ENCODE measurements at regions not wholly inside any gene's neighbourhood (a gene's known extent, or its start where the extent isn't known, plus 50 kb on each side); places are given as distances from the start of the nearest gene placed in this dataset.

DNA sequence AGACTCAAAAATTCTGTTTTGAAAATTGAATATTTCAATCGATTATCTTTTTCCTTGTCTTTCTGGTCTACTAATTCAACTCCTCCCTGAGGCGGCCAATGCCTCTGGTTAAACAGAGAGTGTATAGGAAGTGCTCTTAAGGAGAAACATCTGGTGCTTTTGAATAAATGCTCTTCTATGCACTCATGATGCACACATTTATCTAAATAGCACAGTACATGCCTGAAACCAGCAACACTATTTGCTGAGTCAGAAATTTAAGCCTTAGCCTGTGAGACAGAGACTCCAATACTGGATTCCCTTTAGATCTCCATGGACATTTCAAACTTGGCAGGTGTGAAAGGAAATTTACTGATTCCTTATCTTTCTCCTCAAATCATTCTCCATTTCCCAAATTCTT is 118.6 kb downstream of the SLIT2 start (continued):
- TF ChIP-seq, protein P1, sequence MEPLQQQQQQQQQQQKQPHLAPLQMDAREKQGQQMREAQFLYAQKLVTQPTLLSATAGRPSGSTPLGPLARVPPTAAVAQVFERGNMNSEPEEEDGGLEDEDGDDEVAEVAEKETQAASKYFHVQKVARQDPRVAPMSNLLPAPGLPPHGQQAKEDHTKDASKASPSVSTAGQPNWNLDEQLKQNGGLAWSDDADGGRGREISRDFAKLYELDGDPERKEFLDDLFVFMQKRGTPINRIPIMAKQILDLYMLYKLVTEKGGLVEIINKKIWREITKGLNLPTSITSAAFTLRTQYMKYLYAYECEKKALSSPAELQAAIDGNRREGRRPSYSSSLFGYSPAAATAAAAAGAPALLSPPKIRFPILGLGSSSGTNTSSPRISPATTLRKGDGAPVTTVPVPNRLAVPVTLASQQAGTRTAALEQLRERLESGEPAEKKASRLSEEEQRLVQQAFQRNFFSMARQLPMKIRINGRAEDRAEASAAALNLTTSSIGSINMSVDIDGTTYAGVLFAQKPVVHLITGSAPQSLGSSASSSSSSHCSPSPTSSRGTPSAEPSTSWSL (CRISPR knock-in tag; IDR thresholded peaks at IDR 0.05; ENCODE audit: borderline replicate concordance), result no peak
- no peak for TF ChIP-seq ZC3H4 (CRISPR knock-in tag; IDR thresholded peaks at IDR 0.05; ENCODE audit: borderline replicate concordance)
- TF ChIP-seq HDAC8 (tag; IDR thresholded peaks at IDR 0.05), result no peak
- no peak for TF ChIP-seq NFE2 (IDR thresholded peaks at IDR 0.05; ENCODE audit: low read depth)
- TF ChIP-seq PCBP2 (IDR thresholded peaks at IDR 0.05; ENCODE audit: low read depth, low read length, poor library complexity, severe bottlenecking), result no peak
- peak; percentile 35; the same call in 1 of the 2 replicates for TF ChIP-seq ZNF316 (IDR thresholded peaks at IDR 0.05)
- no peak for TF ChIP-seq HNRNPUL1 (IDR thresholded peaks at IDR 0.05; ENCODE audit: low read length)
- TF ChIP-seq, protein P2, sequence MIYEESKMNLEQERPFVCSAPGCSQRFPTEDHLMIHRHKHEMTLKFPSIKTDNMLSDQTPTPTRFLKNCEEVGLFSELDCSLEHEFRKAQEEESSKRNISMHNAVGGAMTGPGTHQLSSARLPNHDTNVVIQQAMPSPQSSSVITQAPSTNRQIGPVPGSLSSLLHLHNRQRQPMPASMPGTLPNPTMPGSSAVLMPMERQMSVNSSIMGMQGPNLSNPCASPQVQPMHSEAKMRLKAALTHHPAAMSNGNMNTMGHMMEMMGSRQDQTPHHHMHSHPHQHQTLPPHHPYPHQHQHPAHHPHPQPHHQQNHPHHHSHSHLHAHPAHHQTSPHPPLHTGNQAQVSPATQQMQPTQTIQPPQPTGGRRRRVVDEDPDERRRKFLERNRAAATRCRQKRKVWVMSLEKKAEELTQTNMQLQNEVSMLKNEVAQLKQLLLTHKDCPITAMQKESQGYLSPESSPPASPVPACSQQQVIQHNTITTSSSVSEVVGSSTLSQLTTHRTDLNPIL (CRISPR knock-in tag; IDR thresholded peaks at IDR 0.05), result no peak
- TF ChIP-seq, protein P3, sequence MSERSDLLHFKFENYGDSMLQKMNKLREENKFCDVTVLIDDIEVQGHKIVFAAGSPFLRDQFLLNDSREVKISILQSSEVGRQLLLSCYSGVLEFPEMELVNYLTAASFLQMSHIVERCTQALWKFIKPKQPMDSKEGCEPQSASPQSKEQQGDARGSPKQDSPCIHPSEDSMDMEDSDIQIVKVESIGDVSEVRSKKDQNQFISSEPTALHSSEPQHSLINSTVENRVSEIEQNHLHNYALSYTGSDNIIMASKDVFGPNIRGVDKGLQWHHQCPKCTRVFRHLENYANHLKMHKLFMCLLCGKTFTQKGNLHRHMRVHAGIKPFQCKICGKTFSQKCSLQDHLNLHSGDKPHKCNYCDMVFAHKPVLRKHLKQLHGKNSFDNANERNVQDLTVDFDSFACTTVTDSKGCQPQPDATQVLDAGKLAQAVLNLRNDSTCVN (CRISPR knock-in tag; IDR thresholded peaks at IDR 0.05), result no peak
- TF ChIP-seq MAFF (IDR thresholded peaks at IDR 0.05; ENCODE audit: low read length), result peak; percentile 14; the same call in 1 of the 2 replicates
- no peak for TF ChIP-seq CCAR2 (IDR thresholded peaks at IDR 0.05; ENCODE audit: low read depth, low read length)
